ENCODE measurements at regions not wholly inside any gene's neighbourhood (a gene's known extent, or its start where the extent isn't known, plus 50 kb on each side); places are given as distances from the start of the nearest gene placed in this dataset.
A peak's percentile ranks its signal among the peaks of the same experiment; 100 is the strongest.

DNA sequence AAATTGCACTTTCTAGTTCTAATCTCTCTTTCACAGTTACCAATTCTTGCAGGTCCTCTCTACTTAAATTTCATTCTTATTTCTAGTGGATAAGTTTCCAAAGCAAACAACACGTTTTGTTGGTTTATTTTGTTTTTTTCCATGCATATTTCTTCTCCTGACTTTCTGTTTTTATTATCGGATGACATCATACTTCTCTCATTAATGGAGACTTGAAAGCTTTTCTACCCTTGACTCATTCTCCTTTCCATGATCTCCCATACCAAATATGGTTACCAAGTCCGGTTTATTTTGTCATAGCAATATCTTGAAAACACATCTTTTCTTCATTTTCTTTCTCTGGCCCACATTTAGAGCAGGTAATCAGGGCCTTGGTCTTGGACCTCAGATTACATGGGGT, 796.5 kb downstream of the GALC start:
- ATAC-seq = no peak
- DNase-seq (ENCODE audit: low spot score) = no peak
- intact Hi-C loops (cut with micrococcal nuclease; ENCODE audit: unreplicated experiment) (no loop called here), in situ Hi-C loops (cut with HindIII; ENCODE audit: extremely low pct_ligation_motif_present, low pct_unique_long_range_greater_than_20kb) (no loop called here)
- TF ChIP-seq ZNF629 (CRISPR knock-in tag; conservative IDR thresholded peaks at IDR 0.05) (no peak), ATF7 (IDR thresholded peaks at IDR 0.05) (peak; percentile 93), ATF7 (CRISPR knock-in tag; IDR thresholded peaks at IDR 0.05) (no peak)
- no peak overlapping the region for H3K4me3 ChIP-seq (replicated peaks in 1 of 3; ENCODE audit: insufficient read depth in 1 of 3, low read depth in 2 of 3, low read length in 3 of 3)
- H3K36me3 ChIP-seq (replicated peaks in 1 of 2; ENCODE audit: control insufficient read depth in 1 of 2, insufficient read depth in 2 of 2, low read length in 2 of 2) = no peaks in the 10 kb centered on the region
- H3K79me2 ChIP-seq (ENCODE audit: insufficient read depth, low read length) = no peaks in the 10 kb centered on the region
- ChIA-PET POLR2A (no interaction called here), CTCF (ENCODE audit: low intra/inter-chr PET ratio, low total read pairs) (no interaction called here)
- H3K4me1 ChIP-seq (ENCODE audit: insufficient read depth, low read length) = no peaks in the 10 kb centered on the region
- peaks cover 79% of the 10 kb centered on the region for H3K9me3 ChIP-seq (ENCODE audit: low read length)
- WGBS (ENCODE audit: low lambda C conversion rate) = 32% methylated on average over 3 of the region's 3 CpGs
- H3K27ac ChIP-seq (ENCODE audit: extremely low read length, insufficient read depth, low read length) = no peak overlapping the region
- no peak for FAIRE-seq
- no peak overlapping the region for H3K9ac ChIP-seq (ENCODE audit: insufficient read depth, low read depth, low read length)
- no peaks in the 10 kb centered on the region for H4K20me1 ChIP-seq (ENCODE audit: insufficient read depth, low read length)
- no peak overlapping the region for H3K4me2 ChIP-seq (ENCODE audit: low read depth, low read length)
- H2AFZ ChIP-seq (ENCODE audit: low read length) = no peak overlapping the region
- no TSS peak for BruUV-seq (replicated peaks)
- no peaks in the 10 kb centered on the region; a peak in 1 of 5 replicates for H3K27me3 ChIP-seq (ENCODE audit: control insufficient read depth in 1 of 2, insufficient read depth in 2 of 2, low read length in 2 of 2)

- Histone ChIP-seq H2AFZ (ENCODE audit: low read length) (no peak overlapping the region), H3K9me3 (ENCODE audit: low read length) (peaks cover 24% of the 10 kb centered on the region; the same call in 1 of the 2 replicates), H4K20me1 (ENCODE audit: insufficient read depth, low read length) (no peaks in the 10 kb centered on the region), H3K4me3 (replicated peaks in 1 of 3; ENCODE audit: insufficient read depth in 1 of 3, low read depth in 2 of 3, low read length in 3 of 3) (no peak overlapping the region), H3K79me2 (ENCODE audit: insufficient read depth, low read length) (no peaks in the 10 kb centered on the region), H3K4me1 (ENCODE audit: insufficient read depth, low read length) (no peaks in the 10 kb centered on the region), H3K27ac (ENCODE audit: extremely low read length, insufficient read depth, low read length) (no peak overlapping the region), H3K4me2 (ENCODE audit: low read depth, low read length) (no peak overlapping the region), H3K27me3 (ENCODE audit: control insufficient read depth in 1 of 2, insufficient read depth in 2 of 2, low read length in 2 of 2) (no peaks in the 10 kb centered on the region), H3K9ac (ENCODE audit: insufficient read depth, low read depth, low read length) (no peak overlapping the region), H3K36me3 (replicated peaks in 1 of 2; ENCODE audit: control insufficient read depth in 1 of 2, insufficient read depth in 2 of 2, low read length in 2 of 2) (no peaks in the 10 kb centered on the region)
- WGBS (ENCODE audit: low lambda C conversion rate) = 4% methylated on average over 4 of the region's 4 CpGs
- intact Hi-C loops (cut with micrococcal nuclease; ENCODE audit: unreplicated experiment) = no loop called here
- ChIA-PET POLR2A (no interaction called here), CTCF (ENCODE audit: low intra/inter-chr PET ratio, low total read pairs) (no interaction called here)
- TF ChIP-seq RARG (CRISPR knock-in tag; IDR thresholded peaks at IDR 0.05; ENCODE audit: low read depth) = no peak
- DNase-seq (ENCODE audit: low spot score) = no peak
- in situ Hi-C loops (cut with HindIII; ENCODE audit: extremely low pct_ligation_motif_present, low pct_unique_long_range_greater_than_20kb) = no loop called here
- no peak for ATAC-seq
- BruUV-seq (replicated peaks) = no TSS peak
- FAIRE-seq = no peak
These were observed 805.2 kb downstream of the GALC start for GRCh38 chr14:87187786-87188185.
